ENCODE measurements at regions not wholly inside any gene's neighbourhood (a gene's known extent, or its start where the extent isn't known, plus 50 kb on each side); places are given as distances from the start of the nearest gene placed in this dataset.
"Not testable (repeated sequence)": the region's sequence is repeated elsewhere in the genome, so short reads cannot be mapped to it uniquely, and the experiment has no call there.

DNA sequence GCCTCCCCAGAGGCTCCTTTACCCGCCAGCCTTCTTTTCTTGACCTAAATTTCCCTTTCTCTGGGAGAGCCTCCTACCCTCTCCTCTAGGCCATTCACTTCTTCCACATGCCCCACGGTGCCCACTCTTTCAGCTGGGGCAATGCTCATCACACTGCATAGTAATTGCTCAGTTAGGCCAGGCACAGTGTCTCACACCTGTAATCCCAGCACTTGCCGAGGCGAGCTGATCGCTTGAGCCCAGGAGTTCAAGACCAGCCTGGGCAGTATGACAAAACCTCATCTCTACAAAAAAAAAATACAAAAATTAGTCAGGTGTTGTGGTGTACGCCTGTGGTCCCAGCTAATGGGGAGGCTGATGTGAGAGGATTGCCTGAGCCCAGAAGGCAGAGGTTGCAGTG, 1956.7 kb downstream of the FOXD4L5 start:
- TF ChIP-seq EZH2 (IDR thresholded peaks at IDR 0.05; ENCODE audit: low read length, unreplicated experiment) = not testable (repeated sequence)
- TF ChIP-seq, protein P1, sequence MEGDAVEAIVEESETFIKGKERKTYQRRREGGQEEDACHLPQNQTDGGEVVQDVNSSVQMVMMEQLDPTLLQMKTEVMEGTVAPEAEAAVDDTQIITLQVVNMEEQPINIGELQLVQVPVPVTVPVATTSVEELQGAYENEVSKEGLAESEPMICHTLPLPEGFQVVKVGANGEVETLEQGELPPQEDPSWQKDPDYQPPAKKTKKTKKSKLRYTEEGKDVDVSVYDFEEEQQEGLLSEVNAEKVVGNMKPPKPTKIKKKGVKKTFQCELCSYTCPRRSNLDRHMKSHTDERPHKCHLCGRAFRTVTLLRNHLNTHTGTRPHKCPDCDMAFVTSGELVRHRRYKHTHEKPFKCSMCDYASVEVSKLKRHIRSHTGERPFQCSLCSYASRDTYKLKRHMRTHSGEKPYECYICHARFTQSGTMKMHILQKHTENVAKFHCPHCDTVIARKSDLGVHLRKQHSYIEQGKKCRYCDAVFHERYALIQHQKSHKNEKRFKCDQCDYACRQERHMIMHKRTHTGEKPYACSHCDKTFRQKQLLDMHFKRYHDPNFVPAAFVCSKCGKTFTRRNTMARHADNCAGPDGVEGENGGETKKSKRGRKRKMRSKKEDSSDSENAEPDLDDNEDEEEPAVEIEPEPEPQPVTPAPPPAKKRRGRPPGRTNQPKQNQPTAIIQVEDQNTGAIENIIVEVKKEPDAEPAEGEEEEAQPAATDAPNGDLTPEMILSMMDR (conservative IDR thresholded peaks at IDR 0.05; ENCODE audit: low read depth, low read length) = not testable (repeated sequence)
